Stimulated activated naive CD4-positive, alpha-beta T cell treated with Interleukin-2 at 50 U/mL for 16 hours (primary cell): ENCODE measurements at regions not wholly inside any gene's neighbourhood (a gene's known extent, or its start where the extent isn't known, plus 50 kb on each side); places are given as distances from the start of the nearest gene placed in this dataset.

Experiments
- DNase-seq: peaks from one replicate; lab custom pipeline; 2025; lab: John Stamatoyannopoulos, UW

DNA sequence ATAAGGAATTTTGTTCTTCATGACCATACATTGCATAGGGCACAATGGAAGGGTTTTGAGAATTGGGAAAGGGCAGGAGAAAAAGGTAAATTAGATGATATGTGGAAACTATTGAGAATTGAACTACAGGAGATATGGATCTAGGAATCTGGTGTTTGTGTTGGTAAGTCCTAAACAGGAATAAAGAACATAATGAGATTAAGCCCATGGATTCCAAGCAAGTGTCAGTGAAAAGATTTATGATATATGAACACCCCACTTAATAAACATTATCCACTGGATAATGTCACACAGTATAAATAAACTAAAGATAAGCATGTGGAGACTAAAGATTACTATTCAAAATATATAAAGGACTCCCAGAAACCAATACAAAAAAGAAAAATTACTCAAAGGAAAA lies 98.2 kb downstream of the TNFSF18 start:
- DNase-seq, result no peak

DNA sequence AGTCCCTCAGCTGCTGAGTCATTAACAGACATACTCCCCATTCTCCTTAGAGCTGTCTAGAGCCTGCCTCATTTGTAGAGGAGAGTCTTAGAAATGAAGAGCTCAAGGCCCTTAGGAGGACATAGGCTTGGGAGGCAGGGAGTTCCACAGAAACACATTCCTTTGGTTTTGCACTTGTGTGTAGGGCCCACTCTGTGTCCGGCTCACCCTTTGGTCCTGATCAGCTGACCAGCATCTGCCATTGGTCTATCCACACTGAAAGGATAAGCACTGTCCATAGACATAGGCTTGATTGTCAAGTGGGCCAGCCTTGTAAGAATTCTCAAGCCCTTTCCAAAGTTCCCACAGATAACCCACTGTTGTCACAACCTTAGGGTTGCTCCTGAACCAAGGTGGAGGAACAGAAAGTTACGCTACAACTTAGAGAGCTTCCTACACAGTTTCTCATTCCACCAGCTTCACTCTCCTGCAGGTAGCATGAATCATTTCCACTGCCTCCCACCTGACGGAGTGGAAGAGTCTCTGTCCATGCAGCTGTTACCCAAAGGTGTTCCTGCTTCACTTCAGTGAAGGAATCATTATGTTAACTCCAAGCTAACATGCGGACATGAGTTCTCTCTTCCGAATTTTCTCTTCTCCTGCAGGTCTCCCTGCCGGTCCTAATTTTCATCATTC lies 96.1 kb downstream of the TNFSF18 start:
- no peak for DNase-seq

DNA sequence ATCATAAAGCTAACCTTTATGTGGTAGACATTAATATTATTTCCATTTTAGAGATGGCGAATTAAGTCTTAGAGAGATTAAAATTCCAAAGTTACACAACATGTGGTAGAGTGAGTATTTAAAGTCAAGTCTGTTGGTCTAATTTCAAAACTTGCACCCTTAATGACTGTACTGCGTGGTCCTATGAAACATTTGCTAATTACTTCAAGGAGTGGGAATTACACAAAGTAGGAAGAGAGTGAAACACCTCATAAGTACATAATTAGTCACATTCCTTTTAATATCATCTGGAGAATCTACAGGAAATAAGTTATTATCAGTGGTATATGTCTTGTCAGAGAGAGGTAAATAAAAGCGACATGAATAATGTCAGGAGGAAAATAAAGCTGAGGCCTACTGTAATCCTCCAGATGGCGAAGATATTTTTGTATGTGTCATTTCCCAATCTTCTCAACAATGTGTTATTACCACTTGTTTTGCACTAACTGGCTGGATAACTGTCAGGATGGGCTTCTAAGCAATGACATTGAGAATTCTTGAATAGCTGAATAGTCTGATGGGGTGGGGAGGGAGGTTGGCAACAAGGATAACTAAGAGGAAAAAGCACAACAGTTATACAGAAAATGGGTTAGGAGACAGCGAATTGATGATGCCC lies 95.5 kb downstream of the TNFSF18 start:
- DNase-seq, result no peak

DNA sequence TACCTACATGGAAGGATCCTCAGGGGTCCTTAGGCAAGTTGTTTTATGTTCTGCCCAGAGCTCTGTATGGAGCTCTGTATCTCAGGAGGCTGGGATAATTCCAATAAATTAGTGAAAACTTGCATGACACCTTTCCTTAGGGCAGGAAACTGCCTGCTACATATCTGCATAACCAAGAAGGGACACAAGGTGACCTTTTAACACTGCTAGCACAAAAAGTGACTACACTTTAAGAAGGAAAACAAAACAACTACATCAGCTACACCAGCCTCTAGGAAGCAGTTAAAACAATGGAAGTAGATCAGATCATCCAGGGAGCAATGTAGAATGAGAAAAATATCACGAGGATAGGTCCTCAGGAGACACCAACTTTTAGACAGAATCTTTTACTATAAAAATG lies 93.9 kb downstream of the TNFSF18 start:
- no peak for DNase-seq

DNA sequence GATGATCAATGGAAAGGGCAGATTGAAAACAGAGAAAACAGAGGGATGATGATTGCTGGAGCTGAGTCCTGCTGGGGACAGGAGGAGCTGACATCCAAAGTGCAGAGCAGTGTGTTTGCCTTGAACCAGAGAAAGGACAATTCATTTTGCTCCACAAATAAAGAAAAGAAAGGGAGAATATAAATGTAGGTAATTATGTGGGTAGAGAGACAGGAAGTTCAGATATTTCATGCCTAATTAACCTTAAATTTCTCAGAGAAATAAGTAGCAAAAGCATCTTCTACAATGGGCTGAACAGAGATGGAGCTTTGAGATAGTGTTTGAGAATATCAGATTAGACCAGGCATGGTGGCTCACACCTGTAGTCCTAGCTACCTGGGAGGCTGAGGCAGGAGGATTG lies 93.2 kb downstream of the TNFSF18 start:
- DNase-seq, result no peak

DNA sequence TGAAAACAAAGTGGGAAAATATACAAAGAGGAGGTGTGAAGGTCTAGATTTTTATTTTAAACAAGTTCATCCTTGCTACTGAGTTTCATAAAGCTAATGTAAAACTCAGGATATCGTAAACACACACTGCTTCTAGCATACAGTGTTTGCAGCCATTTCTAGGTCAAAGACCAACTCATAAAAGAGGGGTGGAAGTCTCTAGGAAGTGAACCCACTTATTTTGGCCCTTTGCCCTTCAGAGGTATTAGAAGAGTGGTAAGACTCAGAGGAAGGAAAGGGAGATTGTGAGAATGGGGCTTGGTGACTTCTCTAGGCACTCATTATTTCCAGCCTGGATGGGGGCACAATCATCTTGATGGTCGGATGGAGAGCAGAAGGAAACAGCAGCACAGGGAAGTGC lies 91.2 kb downstream of the TNFSF18 start:
- DNase-seq, result no peak

DNA sequence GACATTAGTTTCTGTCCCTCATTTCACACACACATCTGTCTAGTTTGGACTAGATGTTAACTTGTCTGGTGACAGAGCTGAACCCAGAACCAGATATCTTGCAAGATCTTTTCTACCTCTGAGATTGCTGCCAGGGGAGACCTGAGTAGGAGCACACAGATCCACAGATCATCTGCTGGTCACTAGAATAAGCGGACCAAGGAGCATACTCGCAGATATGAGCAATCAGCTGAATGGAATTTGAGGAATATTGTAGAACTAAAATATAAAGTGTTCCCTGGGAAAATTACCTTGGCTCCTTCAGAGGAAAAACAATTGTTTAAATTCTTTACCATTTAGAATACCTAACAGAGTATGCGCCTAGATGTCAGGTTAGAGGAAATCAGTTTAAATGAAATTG lies 90.7 kb downstream of the TNFSF18 start:
- no peak for DNase-seq

DNA sequence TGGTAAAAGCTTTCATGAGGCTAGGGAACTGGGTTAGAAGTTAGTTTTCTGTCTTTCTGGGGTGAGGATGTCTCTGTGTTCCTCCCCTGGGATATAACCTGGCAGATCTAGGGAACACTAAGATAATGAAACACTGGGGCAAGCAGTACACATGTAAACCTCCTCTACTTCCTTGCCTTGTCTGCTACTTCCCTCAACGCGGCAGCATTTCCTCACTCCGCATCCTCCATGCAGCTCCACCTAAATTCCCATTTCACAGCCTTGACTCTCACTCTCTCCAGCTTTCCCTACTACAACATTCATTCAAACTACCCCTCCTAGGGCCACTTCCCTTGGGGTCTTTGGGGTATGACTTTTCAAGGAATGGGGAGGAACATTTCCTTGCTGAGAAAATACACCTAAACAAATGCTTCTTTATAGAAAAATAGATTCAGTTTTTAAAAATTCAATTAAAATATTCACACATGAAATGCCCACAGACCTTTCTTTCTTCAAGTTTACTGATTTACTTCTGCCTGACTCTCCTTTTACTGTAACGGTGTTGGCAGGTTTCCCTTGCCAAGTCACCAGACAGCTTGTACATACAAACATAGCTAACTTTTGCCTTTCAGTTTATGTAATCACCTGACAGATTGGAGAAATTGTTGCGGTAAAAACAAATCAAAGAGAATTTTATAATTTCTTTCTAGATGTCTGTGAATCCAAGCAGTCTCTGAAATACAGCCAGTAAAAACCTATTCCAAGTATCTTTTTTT lies 90.1 kb downstream of the TNFSF18 start:
- no peak for DNase-seq

DNA sequence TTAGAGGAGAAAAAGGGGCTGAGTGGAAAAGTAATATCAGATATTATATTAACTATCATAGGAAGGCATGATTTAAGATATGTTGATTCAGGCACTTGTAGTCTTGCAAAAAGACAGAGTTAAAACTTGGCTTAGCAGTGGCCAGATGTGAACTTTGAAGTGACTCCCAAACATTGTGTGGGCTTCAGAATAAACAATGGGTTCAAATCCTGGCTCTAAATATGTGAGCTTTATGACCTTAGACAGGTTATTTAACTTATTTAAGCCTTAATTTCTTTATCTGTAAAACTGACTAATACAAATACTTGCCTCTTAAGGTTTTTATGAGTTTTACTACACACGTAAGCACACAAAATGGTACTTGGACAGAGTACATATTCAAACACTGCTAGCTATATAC lies 85.9 kb downstream of the TNFSF18 start:
- no peak for DNase-seq

DNA sequence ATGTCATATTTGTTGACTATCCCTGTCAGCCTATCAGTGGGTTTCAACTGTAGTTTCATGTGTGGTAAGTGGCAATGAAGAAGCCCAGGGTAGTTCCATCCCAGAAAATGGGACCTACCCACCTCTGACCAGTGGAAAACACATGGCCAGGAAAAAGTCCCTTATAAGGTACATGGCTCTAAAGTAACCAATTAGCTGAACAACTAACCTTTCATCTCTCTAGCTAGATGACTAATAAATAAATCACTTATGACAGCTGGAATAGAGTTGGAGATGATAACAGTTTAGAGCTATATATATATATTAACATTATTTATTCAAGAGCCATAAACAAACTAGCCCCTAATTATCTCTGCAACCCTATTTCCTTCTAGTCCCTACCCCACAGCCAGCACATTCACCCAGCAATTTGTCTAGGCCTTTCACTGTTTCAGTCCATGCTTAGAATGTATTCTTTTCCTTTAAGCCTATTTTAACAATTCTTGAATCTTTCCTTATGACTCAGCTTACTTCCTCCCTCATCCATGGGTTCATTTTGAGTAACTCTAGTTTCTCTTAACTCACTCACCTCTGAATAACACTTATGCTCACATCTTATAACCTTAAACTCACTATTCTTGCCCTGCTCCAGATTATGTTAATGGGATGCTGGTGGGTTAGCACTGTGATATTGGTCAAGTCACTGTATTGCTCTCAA lies 83.7 kb downstream of the TNFSF18 start:
- no peak for DNase-seq

DNA sequence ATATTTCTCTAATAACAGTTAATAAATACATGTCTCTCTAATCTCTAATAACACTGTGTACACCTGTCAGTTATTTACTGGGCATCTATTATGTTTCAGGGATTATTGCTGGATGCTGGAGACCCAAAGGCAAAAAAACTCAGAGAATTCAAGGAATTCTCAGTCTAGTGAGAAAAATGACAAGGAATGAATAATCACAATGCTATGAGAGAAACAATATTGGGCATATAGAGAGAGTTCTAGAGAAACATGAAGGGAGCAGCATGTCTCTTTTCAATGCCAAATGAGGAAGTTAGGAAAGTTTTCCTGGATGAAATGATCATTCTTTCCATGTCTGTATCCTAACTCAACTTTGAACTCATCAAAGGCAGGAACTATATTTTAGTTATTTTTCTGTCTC lies 82.8 kb downstream of the TNFSF18 start:
- DNase-seq, result no peak

DNA sequence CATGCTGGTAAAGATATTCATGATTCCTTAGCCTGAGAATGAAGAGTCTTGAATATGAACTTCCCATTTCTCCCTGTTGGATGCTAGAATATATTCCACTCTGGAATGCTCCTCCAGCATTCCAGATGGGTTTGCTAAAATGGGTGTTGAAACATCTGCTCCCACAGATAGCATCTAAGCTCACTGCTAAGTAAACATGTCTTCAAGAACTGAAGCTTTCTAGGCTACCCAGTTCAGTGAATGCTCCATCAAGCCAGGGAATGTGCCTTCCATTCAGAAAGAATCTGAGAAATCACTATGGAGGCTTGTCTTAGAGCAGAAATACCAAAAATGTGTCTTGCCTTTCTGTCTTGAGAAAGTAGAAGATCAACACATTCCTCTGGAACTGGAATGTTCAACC lies 81.1 kb downstream of the TNFSF18 start:
- DNase-seq, result no peak

DNA sequence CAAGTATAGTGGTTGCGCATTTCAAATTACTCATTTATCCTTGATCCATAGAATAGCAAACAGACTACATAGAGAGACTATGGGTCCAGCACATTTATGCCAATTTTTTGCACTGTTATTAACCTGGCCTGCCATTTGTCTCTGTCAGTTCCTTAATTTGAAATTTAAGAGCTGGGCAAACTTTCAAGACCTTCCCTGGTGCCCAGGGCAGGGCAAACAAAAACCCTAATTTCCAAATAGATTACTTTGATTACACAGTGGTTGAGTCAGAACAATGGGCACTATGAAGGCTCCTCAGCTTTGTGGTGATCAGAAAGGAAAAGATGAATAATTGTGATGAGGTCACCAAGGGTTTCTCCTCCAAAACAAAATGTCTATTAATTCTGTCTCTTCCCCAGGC lies 80.6 kb downstream of the TNFSF18 start:
- DNase-seq, result no peak

DNA sequence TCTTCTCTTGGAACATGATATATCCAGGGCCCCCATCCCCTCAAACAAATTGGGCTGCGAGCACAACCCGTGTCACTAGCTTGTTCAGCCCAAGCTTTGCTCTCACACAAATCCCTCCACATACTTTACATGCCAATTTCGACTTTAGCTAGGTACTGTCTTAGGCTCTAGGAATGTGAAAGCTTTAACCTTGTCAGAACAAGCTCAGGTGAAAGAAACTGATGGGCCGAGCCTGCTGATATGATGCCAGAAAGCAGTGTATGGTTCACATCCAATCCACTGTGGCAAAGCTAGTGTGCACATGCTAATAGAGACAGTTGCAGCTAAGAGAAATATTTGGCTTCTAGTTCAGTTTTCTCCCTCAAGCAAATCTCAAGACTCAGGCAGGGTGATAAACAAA lies 79.5 kb downstream of the TNFSF18 start:
- no peak for DNase-seq

DNA sequence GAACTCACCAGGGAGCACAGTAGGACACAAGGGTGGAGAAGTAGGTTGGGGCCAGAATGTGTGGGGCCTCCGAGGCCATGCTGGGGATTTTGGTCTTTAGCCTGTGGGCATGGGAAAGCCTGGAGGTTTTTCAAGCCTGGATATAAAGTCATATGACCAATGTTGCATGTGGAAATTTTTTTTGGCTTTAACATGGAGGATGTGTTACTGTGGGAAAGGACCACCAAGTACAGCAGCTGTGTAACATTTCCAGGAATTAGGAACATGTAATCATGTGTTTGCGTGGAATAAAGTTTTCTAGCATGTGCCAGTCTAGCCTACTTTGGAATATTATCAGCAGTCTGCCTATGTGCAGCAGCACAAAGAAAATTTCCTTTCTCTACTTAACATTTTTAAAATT lies 78.5 kb downstream of the TNFSF18 start:
- no peak for DNase-seq

DNA sequence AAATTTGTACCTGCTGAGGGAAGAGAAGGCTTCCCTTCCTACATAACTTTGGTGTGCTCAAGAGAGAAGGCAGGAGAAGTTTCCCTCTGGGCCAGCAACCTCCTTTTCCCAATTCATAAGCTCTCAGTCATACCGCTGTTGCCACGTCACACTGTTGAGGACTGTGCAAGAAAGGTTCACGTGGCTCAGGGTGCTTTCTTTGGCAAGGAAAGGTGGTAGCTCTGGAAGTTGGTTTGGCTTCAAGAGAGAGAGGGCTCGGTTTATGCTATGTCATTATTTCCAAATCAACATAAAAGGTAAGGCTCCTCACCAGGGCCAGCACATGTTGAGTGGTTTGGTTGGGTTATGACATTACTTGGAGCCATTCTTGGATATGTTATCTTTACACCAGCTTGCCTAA lies 77.3 kb downstream of the TNFSF18 start:
- DNase-seq, result no peak

DNA sequence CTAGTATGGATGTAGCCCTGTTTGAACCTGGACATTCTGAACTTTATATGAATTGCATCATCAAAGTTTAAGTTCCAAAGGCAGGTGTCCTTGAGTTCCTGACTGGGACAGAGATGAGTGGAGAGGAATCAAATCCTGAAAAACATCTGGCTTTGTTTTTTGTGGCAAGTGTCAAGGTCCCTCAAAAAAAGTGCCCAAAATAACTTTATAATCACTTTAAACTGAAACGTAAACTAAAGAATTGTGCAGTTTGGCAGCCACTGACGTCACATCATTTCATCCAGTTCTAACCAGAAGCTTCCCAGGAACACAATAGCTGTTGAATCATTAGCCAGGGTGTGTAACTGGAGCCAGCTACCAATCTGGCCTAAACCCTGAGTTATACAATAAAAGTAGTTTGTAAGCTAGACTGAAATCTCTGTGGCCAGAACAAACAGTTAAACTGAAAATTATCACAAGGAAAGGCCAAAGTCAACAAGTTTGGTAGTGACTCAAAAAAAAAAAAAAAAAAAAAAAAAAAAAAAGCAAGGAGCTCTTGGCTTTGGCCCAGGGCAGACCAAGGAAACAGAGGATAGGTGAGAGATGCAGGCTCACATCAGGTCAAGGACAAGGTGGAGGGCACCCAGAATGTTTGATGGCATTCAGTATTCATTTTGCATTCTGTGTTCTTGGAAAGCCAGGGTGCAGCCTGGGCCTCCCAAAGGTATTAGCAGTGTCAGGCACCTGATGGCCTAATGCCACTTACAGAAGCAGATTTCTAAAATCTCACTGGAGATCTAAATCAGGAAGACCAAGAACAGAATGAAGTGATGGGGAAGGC lies 74.3 kb downstream of the TNFSF18 start:
- DNase-seq, result no peak

DNA sequence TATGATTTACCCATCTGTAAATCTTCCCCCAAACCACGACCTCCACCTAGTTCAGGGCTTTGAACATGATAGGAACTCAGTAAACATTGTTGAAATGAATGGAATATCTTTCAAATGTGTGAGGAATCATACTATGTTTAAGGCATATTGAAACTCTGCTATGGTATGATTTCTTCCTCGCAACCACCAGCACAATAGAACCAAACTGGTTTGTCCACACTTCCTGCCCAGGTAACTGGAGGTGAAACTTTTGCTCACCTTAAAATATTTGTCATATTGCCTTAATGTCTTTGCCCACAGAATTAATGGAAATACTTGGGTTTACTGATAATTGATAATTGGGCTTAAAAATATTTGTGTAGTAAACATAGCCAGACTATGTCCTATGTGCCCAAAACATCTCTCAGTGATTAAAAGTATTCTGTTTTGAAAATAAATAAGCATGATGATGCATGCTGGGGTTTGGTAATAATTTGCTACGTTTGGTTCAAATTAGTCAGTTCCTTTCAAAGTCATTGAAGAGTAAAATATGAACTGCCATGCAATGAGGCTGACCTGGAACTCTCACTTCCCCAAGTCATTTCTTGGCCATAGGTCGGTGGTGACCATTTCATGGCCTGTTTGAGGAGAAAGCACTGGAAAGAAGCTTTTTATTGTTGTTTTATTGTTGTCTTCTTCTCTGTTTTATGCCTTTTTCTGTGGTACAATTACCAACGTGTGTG lies 73.3 kb downstream of the TNFSF18 start:
- no peak for DNase-seq

DNA sequence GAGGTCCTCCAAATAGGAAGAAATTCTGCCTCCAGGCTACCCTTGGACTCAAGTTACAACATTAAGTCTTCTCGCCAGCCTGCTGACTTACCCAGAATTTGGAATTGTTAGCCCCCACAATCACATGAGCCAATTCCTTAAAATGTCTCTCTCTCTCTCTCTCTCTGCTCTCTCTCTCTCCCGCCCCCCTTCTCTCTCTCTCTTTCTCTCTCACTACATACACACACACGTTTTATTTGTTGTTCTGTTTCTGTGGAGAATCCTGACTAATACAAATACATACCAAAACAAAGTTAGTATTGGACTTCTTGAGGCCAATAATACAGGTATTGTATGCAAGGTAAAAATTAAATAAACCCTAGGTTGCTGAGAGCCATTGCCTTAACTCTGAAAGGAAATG lies 72.1 kb downstream of the TNFSF18 start:
- no peak for DNase-seq

DNA sequence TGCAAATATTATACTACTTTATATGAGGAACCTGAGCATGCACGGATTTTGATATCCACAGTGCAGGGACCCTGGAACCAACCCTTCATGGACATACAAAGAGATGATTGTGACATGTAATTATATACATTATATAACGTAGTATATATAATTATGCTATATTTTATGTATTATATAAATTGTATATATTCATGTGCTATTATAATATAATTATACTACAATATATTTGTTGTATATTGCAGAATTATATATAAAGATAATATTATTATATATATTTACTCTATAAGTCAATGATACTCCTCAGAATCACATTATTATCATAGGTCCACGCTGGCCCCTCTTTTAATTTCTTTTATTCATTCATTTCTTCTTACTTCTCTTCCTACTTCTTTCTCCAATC lies 70.9 kb downstream of the TNFSF18 start:
- DNase-seq, result no peak

DNA sequence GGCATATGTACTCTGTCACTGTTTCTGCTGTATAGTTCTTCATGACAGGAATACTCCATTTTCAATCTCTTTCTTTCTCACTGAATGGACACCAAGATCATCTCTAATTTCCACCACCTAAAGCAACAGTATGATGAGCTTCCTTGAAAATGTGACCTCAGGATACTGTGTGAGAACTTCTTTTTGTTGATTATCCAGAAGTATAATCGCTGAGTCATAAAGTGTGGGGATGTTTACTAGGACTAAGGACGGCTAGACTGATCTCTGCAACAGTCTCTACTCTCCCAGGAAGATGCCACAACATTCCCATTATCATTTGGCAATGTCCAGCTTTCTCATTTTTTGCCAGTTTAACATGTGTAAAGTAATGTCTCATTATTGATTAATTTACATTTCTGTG lies 70.3 kb downstream of the TNFSF18 start:
- no peak for DNase-seq
